ENCODE measurements at regions not wholly inside any gene's neighbourhood (a gene's known extent, or its start where the extent isn't known, plus 50 kb on each side); places are given as distances from the start of the nearest gene placed in this dataset.
"Not testable (repeated sequence)": the region's sequence is repeated elsewhere in the genome, so short reads cannot be mapped to it uniquely, and the experiment has no call there.

GRCh38 chr5:57880216-57880615 is 397.6 kb upstream of the ACTBL2 start:
- Histone ChIP-seq H3K4me2 (ENCODE audit: low read length) (no peak overlapping the region), H3K9me3 (ENCODE audit: control insufficient read depth, insufficient read depth, low read length) (no peaks in the 10 kb centered on the region), H4K20me1 (ENCODE audit: control insufficient read depth, insufficient read depth, low read depth, low read length) (no peaks in the 10 kb centered on the region), H3K79me2 (ENCODE audit: control insufficient read depth, low read length) (no peaks in the 10 kb centered on the region), H3K4me1 (ENCODE audit: control insufficient read depth, low read length) (no peaks in the 10 kb centered on the region), H3K4me3 (ENCODE audit: low read length) (no peak overlapping the region), H3K9me2 (replicated peaks; ENCODE audit: control insufficient read depth, low read length) (no peaks in the 10 kb centered on the region), H3K27ac (ENCODE audit: low read depth, low read length) (no peak overlapping the region), H3F3A (ENCODE audit: control insufficient read depth, insufficient read depth) (no peaks in the 10 kb centered on the region), H3K27me3 (ENCODE audit: control insufficient read depth, low read length) (no peaks in the 10 kb centered on the region), H3K36me3 (ENCODE audit: control insufficient read depth, low read length) (no peaks in the 10 kb centered on the region)
- TF ChIP-seq EZH2phosphoT487 (IDR thresholded peaks at IDR 0.05; ENCODE audit: borderline replicate concordance, low read length) (no peak), CTCF (IDR thresholded peaks at IDR 0.05; ENCODE audit: low read depth, low read length, poor library complexity, severe bottlenecking) (no peak)

GRCh38 chr5:57878301-57878722 is 395.7 kb upstream of the ACTBL2 start:
- Histone ChIP-seq H3F3A (ENCODE audit: control insufficient read depth, insufficient read depth) (no peaks in the 10 kb centered on the region), H4K20me1 (ENCODE audit: control insufficient read depth, insufficient read depth, low read depth, low read length) (no peaks in the 10 kb centered on the region), H3K9me2 (replicated peaks; ENCODE audit: control insufficient read depth, low read length) (no peaks in the 10 kb centered on the region), H3K27ac (ENCODE audit: low read depth, low read length) (no peak overlapping the region), H3K36me3 (ENCODE audit: control insufficient read depth, low read length) (no peaks in the 10 kb centered on the region), H3K79me2 (ENCODE audit: control insufficient read depth, low read length) (no peaks in the 10 kb centered on the region), H3K4me3 (ENCODE audit: low read length) (no peak overlapping the region), H3K27me3 (ENCODE audit: control insufficient read depth, low read length) (no peaks in the 10 kb centered on the region), H3K4me1 (ENCODE audit: control insufficient read depth, low read length) (no peaks in the 10 kb centered on the region), H3K4me2 (ENCODE audit: low read length) (no peak overlapping the region), H3K9me3 (ENCODE audit: control insufficient read depth, insufficient read depth, low read length) (no peaks in the 10 kb centered on the region)
- TF ChIP-seq CTCF (IDR thresholded peaks at IDR 0.05; ENCODE audit: low read depth, low read length, poor library complexity, severe bottlenecking) (no peak), EZH2phosphoT487 (IDR thresholded peaks at IDR 0.05; ENCODE audit: borderline replicate concordance, low read length) (no peak)

GRCh38 chr5:57871496-57871895 is 388.9 kb upstream of the ACTBL2 start:
- Histone ChIP-seq H3K27me3 (ENCODE audit: control insufficient read depth, low read length) (no peaks in the 10 kb centered on the region), H3K4me1 (ENCODE audit: control insufficient read depth, low read length) (no peaks in the 10 kb centered on the region), H3K9me3 (ENCODE audit: control insufficient read depth, insufficient read depth, low read length) (no peaks in the 10 kb centered on the region), H3K4me2 (ENCODE audit: low read length) (no peak overlapping the region), H4K20me1 (ENCODE audit: control insufficient read depth, insufficient read depth, low read depth, low read length) (no peaks in the 10 kb centered on the region), H3K27ac (ENCODE audit: low read depth, low read length) (no peak overlapping the region), H3K36me3 (ENCODE audit: control insufficient read depth, low read length) (no peaks in the 10 kb centered on the region), H3K9me2 (replicated peaks; ENCODE audit: control insufficient read depth, low read length) (no peaks in the 10 kb centered on the region), H3K79me2 (ENCODE audit: control insufficient read depth, low read length) (no peaks in the 10 kb centered on the region), H3F3A (ENCODE audit: control insufficient read depth, insufficient read depth) (no peaks in the 10 kb centered on the region), H3K4me3 (ENCODE audit: low read length) (no peak overlapping the region)
- TF ChIP-seq EZH2phosphoT487 (IDR thresholded peaks at IDR 0.05; ENCODE audit: borderline replicate concordance, low read length), result no peak
- TF ChIP-seq CTCF (IDR thresholded peaks at IDR 0.05; ENCODE audit: low read depth, low read length, poor library complexity, severe bottlenecking), result no peak

- not testable (repeated sequence) for H3K4me2 ChIP-seq (ENCODE audit: low read length); H3K79me2 ChIP-seq (ENCODE audit: control insufficient read depth, low read length); H3K27ac ChIP-seq (ENCODE audit: low read depth, low read length); H3K4me3 ChIP-seq (ENCODE audit: low read length); H3F3A ChIP-seq (ENCODE audit: control insufficient read depth, insufficient read depth); H3K27me3 ChIP-seq (ENCODE audit: control insufficient read depth, low read length); H3K9me2 ChIP-seq (replicated peaks; ENCODE audit: control insufficient read depth, low read length); H3K9me3 ChIP-seq (ENCODE audit: control insufficient read depth, insufficient read depth, low read length); H3K4me1 ChIP-seq (ENCODE audit: control insufficient read depth, low read length); H3K36me3 ChIP-seq (ENCODE audit: control insufficient read depth, low read length); H4K20me1 ChIP-seq (ENCODE audit: control insufficient read depth, insufficient read depth, low read depth, low read length)
Measured at GRCh38 chr5:57870267-57870666, 387.7 kb upstream of the ACTBL2 start.

All from DOHH2 (cell line).